Breast epithelium (tissue), 4 donors: ENCODE measurements at regions not wholly inside any gene's neighbourhood (a gene's known extent, or its start where the extent isn't known, plus 50 kb on each side); places are given as distances from the start of the nearest gene placed in this dataset.

Experiments used
- DNase-seq, 2 donors: peaks; one replicate each; pipeline ENCODE4 v3.0.0-alpha.2; 2019; ENCODE audit warnings: low spot score in 2 of 2
- H3K27ac ChIP-seq, 2 donors: fragments of 200-600 bp; sonication (generic) in 1 of 2; one replicate each; pipeline ENCODE4 v1.5.1; 2016 to 2019; ENCODE audit warnings: mild to moderate bottlenecking in 1 of 2
- H3K27me3 ChIP-seq, 2 donors: fragments of 200-600 bp; sonication (generic) in 1 of 2; one replicate each; pipeline versions ENCODE4 v1.5.1 to v1.6.0; 2017 to 2019; ENCODE audit warnings: control low read depth in 1 of 2, mild to moderate bottlenecking in 1 of 2
- H3K36me3 ChIP-seq: fragments of 200-600 bp; one replicate; pipeline ENCODE4 v1.5.1; 2019
- H3K4me1 ChIP-seq, 2 donors: fragments of 200-600 bp; sonication (generic); one replicate each; pipeline ENCODE4 v1.5.1; 2016 to 2019; ENCODE audit warnings: control low read depth in 1 of 2
- H3K4me3 ChIP-seq, 3 donors: fragments of 200-600 bp; sonication (generic); 1 replicate in 2 of 3; 2 replicates in 1 of 3; pipeline ENCODE4 v1.5.1; 2016 to 2019; ENCODE audit warnings: mild to moderate bottlenecking in 3 of 3, moderate library complexity in 2 of 3
- H3K9me3 ChIP-seq, 2 donors: fragments of 200-600 bp; sonication (generic) in 1 of 2; one replicate each; pipeline ENCODE4 v1.5.1; 2016 to 2019; ENCODE audit warnings: control low read depth in 1 of 2
- CTCF ChIP-seq, 3 donors: fragments of 450-650 bp; IDR thresholded peaks; one replicate each; pipeline ENCODE4 v1.5.1; 2016 to 2017; ENCODE audit warnings: antibody characterized with exemption in 3 of 3, mild to moderate bottlenecking in 3 of 3, moderate library complexity in 3 of 3
- POLR2A ChIP-seq: fragments of 450-650 bp; IDR thresholded peaks from one replicate; pipeline ENCODE4 v1.6.1; 2016; ENCODE audit warnings: antibody characterized with exemption, mild to moderate bottlenecking, moderate library complexity
- POLR2AphosphoS5 ChIP-seq, 3 donors: sonication (generic); formaldehyde crosslinking; IDR thresholded peaks; one replicate each; pipeline ENCODE4 v1.6.1; 2017; ENCODE audit warnings: antibody characterized with exemption in 3 of 3
- intact Hi-C: fragments of 100-400 bp; cut with DNase I; formaldehyde crosslinking; loops from one replicate; pipeline ENCODE4 v1.15.1; 2023; ENCODE audit warnings: low total_unique reads

- no peaks in the 10 kb centered on the region for H3K36me3 ChIP-seq
- no peak overlapping the region for H3K27ac ChIP-seq
- peaks cover 8% of the 10 kb centered on the region in 2 donors for H3K9me3 ChIP-seq
- H3K4me3 ChIP-seq = no peak overlapping the region
- DNase-seq = no peak
- TF ChIP-seq POLR2A = no peak
- TF ChIP-seq CTCF (IDR thresholded peaks at IDR 0.05) = no peak
- TF ChIP-seq POLR2AphosphoS5 (IDR thresholded peaks at IDR 0.05) = no peak
- H3K27me3 ChIP-seq = no peaks in the 10 kb centered on the region
- intact Hi-C loops = no loop called here
- H3K4me1 ChIP-seq = no peaks in the 10 kb centered on the region
These were observed 263.6 kb upstream of the CTSO start for GRCh38 chr4:156217236-156217635.

GRCh38 chr4:156201050-156201449 lies 247.4 kb upstream of the CTSO start:
- H3K36me3 ChIP-seq = no peaks in the 10 kb centered on the region
- no peak for DNase-seq
- H3K9me3 ChIP-seq = no peaks in the 10 kb centered on the region
- no peak overlapping the region for H3K4me3 ChIP-seq
- H3K27me3 ChIP-seq = no peaks in the 10 kb centered on the region
- intact Hi-C loops = no loop called here
- H3K27ac ChIP-seq = no peak overlapping the region
- no peak for TF ChIP-seq POLR2AphosphoS5 (IDR thresholded peaks at IDR 0.05)
- TF ChIP-seq POLR2A = no peak
- TF ChIP-seq CTCF (IDR thresholded peaks at IDR 0.05) = no peak
- no peaks in the 10 kb centered on the region for H3K4me1 ChIP-seq

- intact Hi-C loops = no loop called here
- Histone ChIP-seq H3K9me3 (no peaks in the 10 kb centered on the region), H3K36me3 (no peaks in the 10 kb centered on the region), H3K4me3 (no peak overlapping the region), H3K4me1 (no peaks in the 10 kb centered on the region), H3K27ac (no peak overlapping the region), H3K27me3 (no peaks in the 10 kb centered on the region)
- no peak for DNase-seq
- TF ChIP-seq CTCF (IDR thresholded peaks at IDR 0.05) = no peak
- TF ChIP-seq POLR2AphosphoS5 (IDR thresholded peaks at IDR 0.05) = no peak
- no peak for TF ChIP-seq POLR2A
These were observed 244.8 kb upstream of the CTSO start for GRCh38 chr4:156198511-156198910.

GRCh38 chr4:156197216-156197615 lies 243.6 kb upstream of the CTSO start:
- no peaks in the 10 kb centered on the region for H3K27me3 ChIP-seq
- H3K9me3 ChIP-seq = no peaks in the 10 kb centered on the region
- intact Hi-C loops = no loop called here
- H3K4me3 ChIP-seq = no peak overlapping the region
- DNase-seq = no peak
- no peaks in the 10 kb centered on the region for H3K4me1 ChIP-seq
- no peak for TF ChIP-seq CTCF (IDR thresholded peaks at IDR 0.05)
- TF ChIP-seq POLR2AphosphoS5 (IDR thresholded peaks at IDR 0.05) = no peak
- TF ChIP-seq POLR2A = no peak
- no peak overlapping the region for H3K27ac ChIP-seq
- H3K36me3 ChIP-seq = no peaks in the 10 kb centered on the region

GRCh38 chr4:156196722-156197121 lies 243.1 kb upstream of the CTSO start:
- H3K36me3 ChIP-seq = no peaks in the 10 kb centered on the region
- TF ChIP-seq CTCF (IDR thresholded peaks at IDR 0.05) = no peak
- TF ChIP-seq POLR2AphosphoS5 (IDR thresholded peaks at IDR 0.05) = no peak
- TF ChIP-seq POLR2A = no peak
- no peak overlapping the region for H3K4me3 ChIP-seq
- DNase-seq = no peak
- H3K27me3 ChIP-seq = no peaks in the 10 kb centered on the region
- H3K27ac ChIP-seq = no peak overlapping the region
- intact Hi-C loops = no loop called here
- no peaks in the 10 kb centered on the region for H3K4me1 ChIP-seq
- H3K9me3 ChIP-seq = no peaks in the 10 kb centered on the region
